ENCODE measurements at regions not wholly inside any gene's neighbourhood (a gene's known extent, or its start where the extent isn't known, plus 50 kb on each side); places are given as distances from the start of the nearest gene placed in this dataset.

DNA sequence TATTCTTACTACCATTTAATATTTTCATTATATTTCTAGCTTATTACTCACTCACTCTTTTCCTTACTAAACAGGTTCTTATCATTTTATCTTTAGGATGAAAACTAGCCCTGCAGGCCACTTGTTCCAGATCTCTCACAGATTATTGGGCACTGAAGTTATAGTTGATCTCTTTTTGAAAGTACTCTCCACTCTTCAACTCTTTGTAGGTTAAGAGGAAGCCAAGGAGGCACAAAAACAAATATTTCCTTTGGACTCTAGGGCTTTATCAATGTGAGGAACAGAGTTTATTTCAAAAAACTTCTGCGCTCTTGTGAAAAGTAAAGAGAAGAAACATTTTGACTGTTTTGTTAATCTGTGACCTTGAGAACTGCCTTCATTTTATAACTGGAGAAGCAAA lies 96.0 kb upstream of the NPHP3 start:
- TF ChIP-seq POLR2AphosphoS5 (IDR thresholded peaks at IDR 0.05; ENCODE audit: borderline replicate concordance, low read depth, low read length) (no peak), EZH2 (IDR thresholded peaks at IDR 0.05) (no peak), FOXP2 (optimal IDR thresholded peaks at IDR 0.05; ENCODE audit: control extremely low read depth, extremely low read length, insufficient read depth) (no peak)

Data from SK-N-MC (cell line).